Heart right ventricle (tissue), 16 donors: ENCODE measurements at regions not wholly inside any gene's neighbourhood (a gene's known extent, or its start where the extent isn't known, plus 50 kb on each side); places are given as distances from the start of the nearest gene placed in this dataset.

ENCODE experiments used
- ATAC-seq, 8 donors: fragments of 200-7000 bp; cut with Tn5 transposase; one replicate each; pipeline ENCODE4 v1.9.1; 2020; ENCODE audit warnings: mild to moderate bottlenecking in 8 of 8, moderate library complexity in 8 of 8, moderate number of reproducible peaks in 1 of 8
- DNase-seq, 2 donors: peaks; one replicate each; pipeline ENCODE4 v3.0.0-alpha.2; 2020
- H3K27ac ChIP-seq, 10 donors: fragments of 200-600 bp; sonication (generic) in 2 of 10; one replicate each; pipeline versions ENCODE4 v1.5.0 to v1.8.0; 2020 to 2022; ENCODE audit warnings: mild to moderate bottlenecking in 3 of 10
- H3K27me3 ChIP-seq, 7 donors: fragments of 200-600 bp; one replicate each; pipeline ENCODE4 v1.8.0; 2021 to 2022; ENCODE audit warnings: mild to moderate bottlenecking in 2 of 7
- H3K36me3 ChIP-seq, 9 donors: fragments of 200-600 bp; sonication (generic) in 1 of 9; one replicate each; pipeline versions ENCODE4 v1.5.0 to v1.8.0; 2020 to 2022; ENCODE audit warnings: mild to moderate bottlenecking in 2 of 9
- H3K4me1 ChIP-seq, 9 donors: fragments of 200-600 bp; sonication (generic) in 1 of 9; one replicate each; pipeline versions ENCODE4 v1.5.0 to v1.8.0; 2020 to 2022; ENCODE audit warnings: mild to moderate bottlenecking in 4 of 9
- H3K4me3 ChIP-seq, 10 donors: fragments of 200-600 bp; sonication (generic) in 2 of 10; one replicate each; pipeline versions ENCODE4 v1.5.0 to v1.8.0; 2020 to 2022; ENCODE audit warnings: mild to moderate bottlenecking in 7 of 10, moderate library complexity in 2 of 10
- H3K9me3 ChIP-seq, 11 donors: fragments of 200-600 bp in 10 of 11; sonication (generic) in 2 of 11; one replicate each; pipeline versions ENCODE4 v1.5.0 to v1.8.0; 2013 to 2022; ENCODE audit warnings: mild to moderate bottlenecking in 2 of 11, control low read depth in 1 of 11, moderate library complexity in 1 of 11
- WGBS, 2 donors: extraction: QIAGEN DNeasy Blood & Tissue Kit; methylation state at CpG; one replicate each; pipeline ENCODE4 v1.1.7; 2013; ENCODE audit warnings: inconsistent platforms in 1 of 2; 5-methylcytosine and 5-hydroxymethylcytosine counted together
- intact Hi-C, 10 donors: fragments of 100-400 bp; cut with DNase I; formaldehyde crosslinking; loops; one replicate each; pipeline versions ENCODE4 v1.11.1 to v1.14.2; 2022
- TF ChIP-seq, protein P1 (sequence below), 9 donors: fragments of 200-600 bp; sonication (generic) in 2 of 9; IDR thresholded peaks; one replicate each; pipeline versions ENCODE4 v1.5.0 to v1.8.0; 2021 to 2022; ENCODE audit warnings: antibody characterized with exemption in 9 of 9, mild to moderate bottlenecking in 5 of 9, moderate library complexity in 1 of 9
- donor health status: Arrhythmogenic right ventricular cardiomyopathy.
- donor health status: ischemic (EF 13 %, LVEDD 7.1; RV severe dilation, severe dysfunction).
- donor health status: healthy with polysubstance abuse.
- donor health status: DM: no; HTN: yes; CAD: no.
- donor health status: DM: no; HTN: no; CAD: no.
- donor health status: ischemic (EF 25% LVEDD 6.9; RV normal size, moderate dysfunction).
- donor health status: ischemic (EF 25% LVEDD 5.7; RV mildly dilated, moderate dysfunction).
- donor health status: healthy.
- donor health status: DM: yes; HTN: yes; CAD: no.
- donor health status: Ischemic cardiomyopathy.
- donor health status: ischemic (EF 35%, LVEDD 5.7; RV mildly dilated, moderate dysfunction).
- donor health status: nonischemic (EF 11% LVEDD 7.7; RV severe dilation, severe dysfunction).
- donor health status: DM: yes; HTN: yes; CAD: no.
- donor health status: PGD.
- donor health status: ischemic (EF 29% LVEDD 5.4; RV normal size, mild dysfunction).
- donor health status: nonischemic (EF 23%, LVEDD 6.1; RV moderate dilation, normal function).

DNA sequence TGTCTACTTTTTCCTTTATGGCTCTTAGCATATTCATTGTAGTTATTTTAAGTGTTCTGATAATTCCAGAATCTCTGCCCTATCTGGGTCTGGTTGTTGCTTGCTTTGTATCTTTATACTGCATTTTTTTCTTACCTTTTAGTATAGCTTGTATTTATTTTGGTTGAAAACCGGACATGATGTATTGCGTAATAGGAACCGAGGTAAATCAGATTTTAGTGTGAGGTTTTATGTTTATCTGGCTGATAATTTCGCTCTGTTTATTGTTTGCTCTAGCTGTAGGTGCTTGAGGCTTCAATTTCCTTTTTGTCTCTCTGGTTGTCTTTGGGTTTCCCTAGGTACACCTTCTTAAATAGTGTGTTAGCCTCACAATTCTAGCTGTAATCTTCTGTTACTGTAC, 263.8 kb upstream of the LCORL start:
- intact Hi-C loops = no loop called here
- 88 to 89% methylated on average over 4 of the region's 4 CpGs for WGBS, 2 donors

GRCh38 chr4:18278244-18278643, 256.7 kb upstream of the LCORL start:
- peaks cover 0 to 14% (median 4%) of the 10 kb centered on the region in 11 donors for H3K9me3 ChIP-seq
- TF ChIP-seq, protein P1, sequence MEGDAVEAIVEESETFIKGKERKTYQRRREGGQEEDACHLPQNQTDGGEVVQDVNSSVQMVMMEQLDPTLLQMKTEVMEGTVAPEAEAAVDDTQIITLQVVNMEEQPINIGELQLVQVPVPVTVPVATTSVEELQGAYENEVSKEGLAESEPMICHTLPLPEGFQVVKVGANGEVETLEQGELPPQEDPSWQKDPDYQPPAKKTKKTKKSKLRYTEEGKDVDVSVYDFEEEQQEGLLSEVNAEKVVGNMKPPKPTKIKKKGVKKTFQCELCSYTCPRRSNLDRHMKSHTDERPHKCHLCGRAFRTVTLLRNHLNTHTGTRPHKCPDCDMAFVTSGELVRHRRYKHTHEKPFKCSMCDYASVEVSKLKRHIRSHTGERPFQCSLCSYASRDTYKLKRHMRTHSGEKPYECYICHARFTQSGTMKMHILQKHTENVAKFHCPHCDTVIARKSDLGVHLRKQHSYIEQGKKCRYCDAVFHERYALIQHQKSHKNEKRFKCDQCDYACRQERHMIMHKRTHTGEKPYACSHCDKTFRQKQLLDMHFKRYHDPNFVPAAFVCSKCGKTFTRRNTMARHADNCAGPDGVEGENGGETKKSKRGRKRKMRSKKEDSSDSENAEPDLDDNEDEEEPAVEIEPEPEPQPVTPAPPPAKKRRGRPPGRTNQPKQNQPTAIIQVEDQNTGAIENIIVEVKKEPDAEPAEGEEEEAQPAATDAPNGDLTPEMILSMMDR (IDR thresholded peaks at IDR 0.05) = no peak
- no peak overlapping the region for H3K4me3 ChIP-seq
- ATAC-seq (no peak), DNase-seq (no peak)
- no peaks in the 10 kb centered on the region for H3K36me3 ChIP-seq
- WGBS, 2 donors = 86 to 90% methylated on average over 4 of the region's 4 CpGs
- H3K27ac ChIP-seq = no peak overlapping the region
- no peaks in the 10 kb centered on the region for H3K4me1 ChIP-seq
- no peaks in the 10 kb centered on the region for H3K27me3 ChIP-seq
- intact Hi-C loops = no loop called here

More for the DNA sequence above, 263.8 kb upstream of the LCORL start:
- TF ChIP-seq, protein P1 (IDR thresholded peaks at IDR 0.05) = no peak
- H3K36me3 ChIP-seq = no peaks in the 10 kb centered on the region
- DNase-seq (no peak), ATAC-seq (no peak)
- H3K4me1 ChIP-seq = no peaks in the 10 kb centered on the region
- H3K9me3 ChIP-seq = peaks cover 0 to 18% (median 0%) of the 10 kb centered on the region in 11 donors
- no peaks in the 10 kb centered on the region for H3K27me3 ChIP-seq
- H3K4me3 ChIP-seq = no peak overlapping the region
- no peak overlapping the region for H3K27ac ChIP-seq

- Histone ChIP-seq H3K4me1 (no peaks in the 10 kb centered on the region), H3K9me3 (peaks cover 0 to under 1% (median 0%) of the 10 kb centered on the region in 11 donors), H3K27me3 (no peaks in the 10 kb centered on the region), H3K36me3 (no peaks in the 10 kb centered on the region), H3K4me3 (no peak overlapping the region), H3K27ac (no peak overlapping the region)
- WGBS, 2 donors = 78 to 81% methylated on average over 3 of the region's 3 CpGs
- ATAC-seq (no peak), DNase-seq (no peak)
- TF ChIP-seq, protein P1 (IDR thresholded peaks at IDR 0.05) = no peak
- intact Hi-C loops = no loop called here
Measured at GRCh38 chr4:18262832-18263231, 241.3 kb upstream of the LCORL start.

GRCh38 chr4:18252052-18252451, 230.5 kb upstream of the LCORL start:
- TF ChIP-seq, protein P1 (IDR thresholded peaks at IDR 0.05) = no peak
- intact Hi-C loops = no loop called here
- Histone ChIP-seq H3K27ac (no peak overlapping the region), H3K4me3 (no peak overlapping the region), H3K9me3 (peaks cover 0 to 16% (median 0%) of the 10 kb centered on the region in 11 donors), H3K36me3 (no peaks in the 10 kb centered on the region), H3K27me3 (no peaks in the 10 kb centered on the region), H3K4me1 (no peaks in the 10 kb centered on the region)
- DNase-seq = no peak
- 85 to 97% methylated on average over 1 of the region's 1 CpG for WGBS, 2 donors
- ATAC-seq = no peak
